Brain microvascular endothelial cell (primary cell): ENCODE measurements at regions not wholly inside any gene's neighbourhood (a gene's known extent, or its start where the extent isn't known, plus 50 kb on each side); places are given as distances from the start of the nearest gene placed in this dataset.

Experiments
- DNase-seq: peaks from one replicate; pipeline ENCODE4 v3.0.0-alpha.2; 2020
- H3K27ac ChIP-seq: fragments of 250-450 bp; sonication (Bioruptor Pico); 2 replicates; pipeline ENCODE4 v1.5.1; 2020; ENCODE audit warnings: mild to moderate bottlenecking, moderate library complexity
- H3K27me3 ChIP-seq: fragments of 250-450 bp; sonication (Bioruptor Pico); replicated peaks from 2 replicates; pipeline ENCODE4 v1.5.1; 2020; ENCODE audit warnings: mild to moderate bottlenecking
- H3K36me3 ChIP-seq: fragments of 250-450 bp; sonication (Bioruptor Pico); replicated peaks from 2 replicates; pipeline ENCODE4 v1.5.1; 2020; ENCODE audit warnings: mild to moderate bottlenecking
- H3K4me3 ChIP-seq: 2 replicates; pipeline ENCODE4 v1.5.1; 2011; ENCODE audit warnings: low read depth, mild to moderate bottlenecking, control low read depth, low read length, moderate library complexity
- CTCF ChIP-seq: IDR thresholded peaks from 2 replicates; pipeline ENCODE4 v1.5.1; 2011; ENCODE audit warnings: low read depth, mild to moderate bottlenecking, moderate library complexity, low read length, control low read depth, inconsistent platforms; ENCODE audit errors: missing control alignments
- in situ Hi-C: cut with HindIII; loops from 2 replicates; pipeline ENCODE4 v1.10.0; 2017; ENCODE audit warnings: low sequenced_read_pairs, low pct_ligation_motif_present

- peaks cover 51% of the 10 kb centered on the region for H3K27me3 ChIP-seq
- H3K27ac ChIP-seq: no peak overlapping the region
- no peaks in the 10 kb centered on the region for H3K36me3 ChIP-seq
- in situ Hi-C loops: no loop called here
- no peak for DNase-seq
- no peak overlapping the region for H3K4me3 ChIP-seq
- TF ChIP-seq CTCF: no peak
Measured at GRCh38 chr15:70438776-70439175, 324.6 kb downstream of the UACA start.

DNA sequence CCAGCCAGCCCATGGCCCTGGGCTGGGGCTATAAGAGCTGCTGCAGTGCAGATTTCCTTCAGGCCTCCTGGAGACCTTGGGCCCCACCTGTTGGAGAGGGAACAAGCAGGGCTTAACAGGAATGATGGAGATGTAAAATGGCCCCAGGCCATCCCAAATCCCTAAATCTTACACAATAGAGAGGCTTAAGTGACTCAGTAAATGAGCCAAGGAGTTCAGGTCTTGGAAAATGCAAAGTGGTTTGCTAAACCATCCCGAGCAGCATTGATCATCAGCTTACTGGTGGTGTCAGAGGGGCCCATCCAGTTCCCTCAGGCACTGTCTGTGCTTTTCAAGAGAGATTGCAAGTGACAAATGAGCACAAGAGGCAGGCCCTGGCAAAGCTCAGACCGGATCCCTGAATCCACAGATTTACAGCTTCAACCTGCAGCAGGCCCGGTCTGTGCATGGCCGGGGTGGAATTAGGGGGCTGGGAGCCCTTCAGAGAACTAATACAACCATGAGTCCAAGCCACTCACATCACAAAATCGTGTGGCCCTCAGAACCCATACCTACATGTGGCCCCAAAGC, 325.4 kb downstream of the UACA start:
- Histone ChIP-seq H3K4me3 (no peak overlapping the region), H3K36me3 (no peaks in the 10 kb centered on the region), H3K27ac (no peak overlapping the region), H3K27me3 (peaks cover 47% of the 10 kb centered on the region)
- no peak for DNase-seq
- TF ChIP-seq CTCF: no peak
- in situ Hi-C loops: no loop called here

GRCh38 chr15:70437089-70437488, 326.3 kb downstream of the UACA start:
- peaks cover 38% of the 10 kb centered on the region for H3K27me3 ChIP-seq
- no peak for TF ChIP-seq CTCF
- no peaks in the 10 kb centered on the region for H3K36me3 ChIP-seq
- DNase-seq: no peak
- H3K4me3 ChIP-seq: no peak overlapping the region
- in situ Hi-C loops: no loop called here
- H3K27ac ChIP-seq: no peak overlapping the region

- DNase-seq: no peak
- Histone ChIP-seq H3K27ac (no peak overlapping the region), H3K36me3 (no peaks in the 10 kb centered on the region), H3K4me3 (no peak overlapping the region), H3K27me3 (peaks cover 32% of the 10 kb centered on the region)
- in situ Hi-C loops: no loop called here
- TF ChIP-seq CTCF: no peak
Measured at GRCh38 chr15:70436428-70436827, 326.9 kb downstream of the UACA start.

GRCh38 chr15:70435872-70436271, 327.5 kb downstream of the UACA start:
- in situ Hi-C loops: no loop called here
- Histone ChIP-seq H3K4me3 (no peak overlapping the region), H3K27me3 (peaks cover 26% of the 10 kb centered on the region), H3K36me3 (no peaks in the 10 kb centered on the region), H3K27ac (no peak overlapping the region)
- no peak for TF ChIP-seq CTCF
- DNase-seq: no peak

- in situ Hi-C loops: no loop called here
- DNase-seq: no peak
- no peak overlapping the region for H3K4me3 ChIP-seq
- H3K36me3 ChIP-seq: no peaks in the 10 kb centered on the region
- peaks cover 21% of the 10 kb centered on the region for H3K27me3 ChIP-seq
- TF ChIP-seq CTCF: no peak
- H3K27ac ChIP-seq: no peak overlapping the region
Measured at GRCh38 chr15:70435369-70435768, 328.0 kb downstream of the UACA start.
